Peyer's patch (tissue), 4 donors: ENCODE measurements at regions not wholly inside any gene's neighbourhood (a gene's known extent, or its start where the extent isn't known, plus 50 kb on each side); places are given as distances from the start of the nearest gene placed in this dataset.

Experiments used
- DNase-seq, 3 donors: peaks; one replicate each; pipeline ENCODE4 v3.0.0-alpha.2; 2017 to 2019
- H3K27ac ChIP-seq, 4 donors: fragments of 200-600 bp; sonication (generic); one replicate each; pipeline ENCODE4 v1.5.1; 2016 to 2019
- H3K27me3 ChIP-seq, 2 donors: fragments of 200-600 bp; sonication (generic); one replicate each; pipeline ENCODE4 v1.5.1; 2019
- H3K36me3 ChIP-seq, 3 donors: fragments of 200-600 bp; sonication (generic); one replicate each; pipeline ENCODE4 v1.5.1; 2016 to 2019
- H3K4me1 ChIP-seq, 4 donors: fragments of 200-600 bp; sonication (generic); one replicate each; pipeline ENCODE4 v1.5.1; 2016 to 2019
- H3K4me3 ChIP-seq, 4 donors: fragments of 200-600 bp; sonication (generic); 1 replicate in 3 of 4; 2 replicates in 1 of 4; pipeline ENCODE4 v1.5.1; 2016 to 2019; ENCODE audit warnings: mild to moderate bottlenecking in 1 of 4
- H3K9me3 ChIP-seq, 4 donors: fragments of 200-600 bp; sonication (generic); one replicate each; pipeline ENCODE4 v1.5.1; 2016 to 2019; ENCODE audit warnings: mild to moderate bottlenecking in 1 of 4
- CTCF ChIP-seq, 6 experiments: fragments of 450-650 bp in 4 of 6; fragments of 200-600 bp in 2 of 6; sonication (generic) in 1 of 6; IDR thresholded peaks; one replicate each; pipeline ENCODE4 v1.5.1; 2017 to 2019; ENCODE audit warnings: antibody characterized with exemption in 6 of 6, mild to moderate bottlenecking in 3 of 6, moderate library complexity in 1 of 6
- POLR2A ChIP-seq, 2 donors: fragments of 450-650 bp; IDR thresholded peaks; one replicate each; pipeline ENCODE4 v1.5.1; 2017; ENCODE audit warnings: antibody characterized with exemption in 2 of 2, mild to moderate bottlenecking in 2 of 2, moderate library complexity in 2 of 2

GRCh38 chr1:96002201-96002600 is 719.4 kb upstream of the PTBP2 start:
- no peaks in the 10 kb centered on the region for H3K27me3 ChIP-seq
- no peaks in the 10 kb centered on the region for H3K36me3 ChIP-seq
- no peak overlapping the region for H3K4me3 ChIP-seq
- TF ChIP-seq POLR2A (IDR thresholded peaks at IDR 0.05) (no peak), CTCF (IDR thresholded peaks at IDR 0.05) (no peak)
- no peaks in the 10 kb centered on the region for H3K9me3 ChIP-seq
- no peak for DNase-seq
- H3K4me1 ChIP-seq, result no peaks in the 10 kb centered on the region
- H3K27ac ChIP-seq, result no peak overlapping the region

DNA sequence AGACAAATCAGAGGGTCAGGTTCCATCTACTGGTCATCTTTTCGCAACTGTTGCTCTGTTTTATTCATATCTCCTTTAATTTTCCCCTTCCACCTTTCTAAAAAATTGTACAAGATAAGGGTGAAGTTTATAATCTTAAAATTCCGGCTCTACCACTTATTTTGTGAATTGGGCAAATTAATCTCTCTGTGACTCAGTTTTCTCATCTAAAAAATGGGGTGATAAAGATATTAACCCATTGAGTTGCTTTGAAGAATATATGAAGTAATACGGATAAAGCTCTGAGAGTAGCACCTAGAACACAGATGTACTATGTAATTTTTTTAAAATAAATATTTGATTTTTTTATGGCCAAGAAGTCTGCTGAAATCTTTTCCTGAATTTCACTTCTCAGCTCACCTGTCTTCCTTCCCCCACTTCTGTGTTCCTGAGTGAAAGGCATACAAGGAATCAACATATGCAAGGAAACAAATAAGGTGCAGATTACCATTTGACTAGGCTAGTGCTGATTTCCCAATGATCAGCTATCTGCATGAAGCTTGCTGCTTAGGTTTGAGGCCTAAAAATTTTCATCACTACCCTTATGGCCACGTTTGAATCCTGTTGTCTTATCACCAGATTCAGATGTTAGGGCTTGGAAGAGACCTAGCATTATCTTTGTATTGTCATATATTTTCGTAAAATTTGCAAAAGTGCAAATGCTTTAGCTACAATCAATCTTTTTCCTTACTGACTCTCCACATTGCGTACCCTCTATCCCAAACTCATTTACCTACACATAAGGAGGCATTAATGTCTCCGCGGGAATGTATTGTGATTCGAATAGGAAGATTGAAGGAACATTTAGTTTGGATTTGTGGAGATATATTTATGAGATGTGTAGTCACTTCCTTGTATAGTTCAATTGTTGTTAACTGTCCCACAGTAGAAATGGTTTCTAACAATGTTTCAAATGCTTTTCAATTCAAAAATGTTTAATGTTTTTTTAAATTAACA is 718.3 kb upstream of the PTBP2 start:
- Histone ChIP-seq H3K9me3 (no peaks in the 10 kb centered on the region), H3K27me3 (no peaks in the 10 kb centered on the region), H3K36me3 (no peaks in the 10 kb centered on the region), H3K27ac (no peak overlapping the region), H3K4me1 (no peaks in the 10 kb centered on the region), H3K4me3 (no peak overlapping the region)
- TF ChIP-seq CTCF (IDR thresholded peaks at IDR 0.05), result no peak
- no peak for TF ChIP-seq POLR2A (IDR thresholded peaks at IDR 0.05)
- no peak for DNase-seq

- no peak overlapping the region for H3K4me3 ChIP-seq
- H3K27ac ChIP-seq, result no peak overlapping the region
- no peak for DNase-seq
- no peak for TF ChIP-seq POLR2A (IDR thresholded peaks at IDR 0.05)
- TF ChIP-seq CTCF (IDR thresholded peaks at IDR 0.05), result no peak
- H3K4me1 ChIP-seq, result no peaks in the 10 kb centered on the region
- no peaks in the 10 kb centered on the region for H3K27me3 ChIP-seq
- H3K36me3 ChIP-seq, result no peaks in the 10 kb centered on the region
- no peaks in the 10 kb centered on the region for H3K9me3 ChIP-seq
Measured at GRCh38 chr1:96009831-96010434, 711.7 kb upstream of the PTBP2 start.

DNA sequence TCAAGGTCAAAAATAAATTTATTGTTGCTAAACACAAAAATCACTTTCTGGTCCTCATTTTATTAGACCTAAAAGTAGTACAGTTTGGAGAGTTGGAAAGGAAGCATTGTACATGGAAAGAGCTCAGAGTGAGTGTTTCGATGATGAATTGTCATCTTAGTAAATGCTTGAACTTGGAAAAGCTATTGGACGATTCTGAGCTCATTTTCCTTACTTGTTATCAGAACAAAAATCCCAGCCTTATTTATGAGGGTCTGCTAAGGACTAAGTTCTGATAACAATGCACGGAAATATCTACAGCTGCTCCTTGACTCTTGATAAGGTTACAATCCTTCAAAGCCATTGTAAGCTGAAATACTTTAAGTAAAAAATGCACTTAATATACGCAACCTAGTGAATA is 710.0 kb upstream of the PTBP2 start:
- H3K9me3 ChIP-seq, result no peaks in the 10 kb centered on the region
- H3K4me1 ChIP-seq, result no peaks in the 10 kb centered on the region
- DNase-seq, result no peak
- H3K36me3 ChIP-seq, result no peaks in the 10 kb centered on the region
- TF ChIP-seq POLR2A (IDR thresholded peaks at IDR 0.05) (no peak), CTCF (IDR thresholded peaks at IDR 0.05) (no peak)
- H3K27me3 ChIP-seq, result no peaks in the 10 kb centered on the region
- H3K27ac ChIP-seq, result no peak overlapping the region
- H3K4me3 ChIP-seq, result no peak overlapping the region

DNA sequence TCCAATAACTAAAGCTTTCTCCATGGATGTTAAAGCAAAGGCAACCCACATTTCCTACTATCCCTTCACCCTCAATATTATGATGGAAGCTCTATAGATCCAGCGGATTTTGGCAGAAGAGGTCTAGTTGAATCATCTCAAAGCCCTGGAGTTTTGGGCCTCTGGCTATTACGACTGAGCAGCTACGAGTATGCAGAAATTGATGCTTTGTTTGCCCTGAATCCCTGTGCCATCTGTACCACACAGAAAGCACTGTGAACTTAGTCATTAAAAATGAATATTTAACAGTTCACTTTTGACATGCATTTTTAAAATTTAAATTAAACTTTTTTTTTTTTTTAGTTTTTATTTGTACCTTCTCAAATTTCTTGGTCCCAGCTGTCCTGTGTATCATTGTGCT is 705.4 kb upstream of the PTBP2 start:
- H3K27ac ChIP-seq, result no peak overlapping the region
- TF ChIP-seq POLR2A (IDR thresholded peaks at IDR 0.05) (no peak), CTCF (IDR thresholded peaks at IDR 0.05) (no peak)
- H3K36me3 ChIP-seq, result no peaks in the 10 kb centered on the region
- no peaks in the 10 kb centered on the region for H3K27me3 ChIP-seq
- DNase-seq, result no peak
- no peaks in the 10 kb centered on the region for H3K9me3 ChIP-seq
- H3K4me3 ChIP-seq, result no peak overlapping the region
- no peaks in the 10 kb centered on the region for H3K4me1 ChIP-seq
